Body of pancreas (tissue), 4 donors: ENCODE measurements at regions not wholly inside any gene's neighbourhood (a gene's known extent, or its start where the extent isn't known, plus 50 kb on each side); places are given as distances from the start of the nearest gene placed in this dataset.

Source experiments
- ATAC-seq: fragments of 150-250 bp; one replicate; pipeline ENCODE4 v1.9.1; 2016
- DNase-seq, 4 donors: peaks; one replicate each; pipeline ENCODE4 v3.0.0-alpha.2; 2019
- H3K27ac ChIP-seq, 4 donors: fragments of 200-600 bp; sonication (generic); 1 replicate in 3 of 4; 2 replicates in 1 of 4; pipeline versions ENCODE4 v1.5.1 to v1.6.1; 2016 to 2019; ENCODE audit warnings: mild to moderate bottlenecking in 1 of 4, mixed read lengths in 1 of 4, moderate library complexity in 1 of 4
- H3K27me3 ChIP-seq, 2 donors: fragments of 200-600 bp; sonication (generic); one replicate each; pipeline ENCODE4 v1.6.0; 2016; ENCODE audit warnings: mild to moderate bottlenecking in 1 of 2
- H3K36me3 ChIP-seq, 2 donors: fragments of 200-600 bp; sonication (generic); replicated peaks in 1 of 2; 2 replicates each; pipeline ENCODE4 v1.5.1; 2016; ENCODE audit warnings: low read depth in 2 of 2; ENCODE audit not compliant: insufficient read depth in 1 of 2
- H3K4me1 ChIP-seq: fragments of 200-600 bp; sonication (generic); one replicate; pipeline ENCODE4 v1.6.0; 2016
- H3K4me3 ChIP-seq, 2 donors: fragments of 200-600 bp; sonication (generic); 1 replicate in 1 of 2; 2 replicates in 1 of 2; pipeline ENCODE4 v1.5.1; 2016 to 2019
- H3K9me3 ChIP-seq, 3 donors: fragments of 200-600 bp; sonication (generic); 1 replicate in 2 of 3; 2 replicates in 1 of 3; pipeline ENCODE4 v1.5.1; 2016
- POLR2A ChIP-seq, 3 donors: fragments of 450-650 bp; IDR thresholded peaks; one replicate each; pipeline ENCODE4 v1.6.1; 2016; ENCODE audit warnings: antibody characterized with exemption in 3 of 3, mild to moderate bottlenecking in 2 of 3
- WGBS, 2 donors: methylation state at CpG; one replicate each; pipeline ENCODE4 v1.1.5; 2017; 5-methylcytosine and 5-hydroxymethylcytosine counted together
- intact Hi-C: fragments of 100-400 bp; cut with DNase I; formaldehyde crosslinking; loops from one replicate; pipeline ENCODE4 v1.15.1; 2023
- TF ChIP-seq, protein P1 (sequence below), 7 experiments: fragments of 450-650 bp in 4 of 7; fragments of 200-600 bp in 3 of 7; sonication (generic) in 3 of 7; IDR thresholded peaks; one replicate each; pipeline ENCODE4 v1.5.1; 2016 to 2019; ENCODE audit warnings: antibody characterized with exemption in 7 of 7

DNA sequence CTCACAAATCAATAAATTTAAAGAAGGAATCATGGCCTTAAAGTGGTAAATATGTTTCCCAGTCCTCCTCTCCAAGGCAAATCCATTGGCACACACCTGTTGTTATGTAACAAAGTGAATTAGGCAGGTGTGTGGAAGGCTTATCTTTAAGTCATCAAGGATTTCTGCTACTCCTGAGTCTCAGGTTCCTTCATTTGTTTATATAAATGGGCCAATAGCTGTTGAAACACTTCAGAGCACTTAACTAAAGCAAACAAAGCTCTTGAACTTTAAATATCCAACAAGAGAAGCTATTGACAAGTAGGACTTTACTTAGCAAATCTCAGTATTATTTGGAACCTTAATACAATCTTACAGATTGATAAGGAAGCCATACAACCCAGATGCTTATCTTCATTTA is 99.3 kb upstream of the ESRRG start:
- Histone ChIP-seq H3K4me3 (no peak overlapping the region), H3K9me3 (no peaks in the 10 kb centered on the region), H3K27ac (no peak overlapping the region), H3K4me1 (peaks cover 8% of the 10 kb centered on the region), H3K36me3 (no peaks in the 10 kb centered on the region), H3K27me3 (no peaks in the 10 kb centered on the region)
- TF ChIP-seq, protein P1, sequence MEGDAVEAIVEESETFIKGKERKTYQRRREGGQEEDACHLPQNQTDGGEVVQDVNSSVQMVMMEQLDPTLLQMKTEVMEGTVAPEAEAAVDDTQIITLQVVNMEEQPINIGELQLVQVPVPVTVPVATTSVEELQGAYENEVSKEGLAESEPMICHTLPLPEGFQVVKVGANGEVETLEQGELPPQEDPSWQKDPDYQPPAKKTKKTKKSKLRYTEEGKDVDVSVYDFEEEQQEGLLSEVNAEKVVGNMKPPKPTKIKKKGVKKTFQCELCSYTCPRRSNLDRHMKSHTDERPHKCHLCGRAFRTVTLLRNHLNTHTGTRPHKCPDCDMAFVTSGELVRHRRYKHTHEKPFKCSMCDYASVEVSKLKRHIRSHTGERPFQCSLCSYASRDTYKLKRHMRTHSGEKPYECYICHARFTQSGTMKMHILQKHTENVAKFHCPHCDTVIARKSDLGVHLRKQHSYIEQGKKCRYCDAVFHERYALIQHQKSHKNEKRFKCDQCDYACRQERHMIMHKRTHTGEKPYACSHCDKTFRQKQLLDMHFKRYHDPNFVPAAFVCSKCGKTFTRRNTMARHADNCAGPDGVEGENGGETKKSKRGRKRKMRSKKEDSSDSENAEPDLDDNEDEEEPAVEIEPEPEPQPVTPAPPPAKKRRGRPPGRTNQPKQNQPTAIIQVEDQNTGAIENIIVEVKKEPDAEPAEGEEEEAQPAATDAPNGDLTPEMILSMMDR (IDR thresholded peaks at IDR 0.05) = no peak
- no peak for TF ChIP-seq POLR2A (IDR thresholded peaks at IDR 0.05)
- ATAC-seq (peak; percentile 45), DNase-seq (no peak)
- intact Hi-C loops = no loop called here

DNA sequence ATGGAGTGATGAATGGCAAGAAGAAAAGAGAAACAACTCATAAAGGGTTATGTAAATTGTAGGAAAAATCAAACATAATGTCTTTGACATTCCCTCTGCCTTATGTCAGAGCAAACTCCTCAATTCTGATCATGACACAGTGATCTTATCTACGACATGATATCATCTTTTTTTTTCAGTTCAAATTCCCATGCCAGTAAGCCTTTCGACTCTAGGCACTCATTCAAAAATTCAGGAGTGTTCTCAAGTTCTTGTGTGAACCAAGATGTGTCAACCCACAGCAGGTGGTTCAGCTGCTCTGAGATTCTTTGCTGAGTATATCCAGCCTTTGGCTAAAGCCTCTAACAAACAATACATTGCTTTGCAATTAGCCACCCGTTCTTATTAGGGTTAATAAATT is 97.1 kb upstream of the ESRRG start:
- ATAC-seq (no peak), DNase-seq (no peak)
- Histone ChIP-seq H3K27ac (no peak overlapping the region), H3K9me3 (no peaks in the 10 kb centered on the region), H3K27me3 (no peaks in the 10 kb centered on the region), H3K36me3 (no peaks in the 10 kb centered on the region), H3K4me3 (no peak overlapping the region), H3K4me1 (peaks cover 8% of the 10 kb centered on the region)
- intact Hi-C loops = no loop called here
- no peak for TF ChIP-seq POLR2A (IDR thresholded peaks at IDR 0.05)
- TF ChIP-seq, protein P1 (IDR thresholded peaks at IDR 0.05) = no peak
- 27 to 37% methylated on average over 3 of the region's 3 CpGs for WGBS, 2 donors

DNA sequence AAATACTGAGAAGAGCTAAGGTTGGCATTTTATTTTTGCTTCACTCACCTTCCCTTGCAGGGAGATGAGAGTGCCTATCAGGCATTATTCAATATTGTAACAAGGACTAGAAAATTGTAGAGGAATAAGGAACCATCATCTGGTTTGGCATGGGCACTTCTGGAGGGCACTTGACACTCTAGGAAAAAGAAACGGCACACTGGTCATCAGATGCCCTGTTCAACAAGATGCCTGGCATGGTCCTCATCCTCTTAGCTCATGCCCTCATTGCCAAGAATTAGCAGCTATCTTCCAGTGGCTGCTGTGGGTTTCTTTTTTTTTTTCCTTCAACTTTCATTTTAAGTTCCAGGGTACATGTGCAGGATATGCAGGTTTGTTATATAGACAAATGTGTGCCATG is 95.1 kb upstream of the ESRRG start:
- Histone ChIP-seq H3K36me3 (no peaks in the 10 kb centered on the region), H3K27me3 (no peaks in the 10 kb centered on the region), H3K9me3 (no peaks in the 10 kb centered on the region), H3K4me3 (no peak overlapping the region), H3K4me1 (peaks cover 8% of the 10 kb centered on the region), H3K27ac (no peak overlapping the region)
- ATAC-seq = no peak
- WGBS, 2 donors = 79 to 94% methylated on average over 1 of the region's 1 CpG
- intact Hi-C loops = no loop called here
- DNase-seq = no peak
- TF ChIP-seq, protein P1 (IDR thresholded peaks at IDR 0.05) = no peak
- no peak for TF ChIP-seq POLR2A (IDR thresholded peaks at IDR 0.05)

DNA sequence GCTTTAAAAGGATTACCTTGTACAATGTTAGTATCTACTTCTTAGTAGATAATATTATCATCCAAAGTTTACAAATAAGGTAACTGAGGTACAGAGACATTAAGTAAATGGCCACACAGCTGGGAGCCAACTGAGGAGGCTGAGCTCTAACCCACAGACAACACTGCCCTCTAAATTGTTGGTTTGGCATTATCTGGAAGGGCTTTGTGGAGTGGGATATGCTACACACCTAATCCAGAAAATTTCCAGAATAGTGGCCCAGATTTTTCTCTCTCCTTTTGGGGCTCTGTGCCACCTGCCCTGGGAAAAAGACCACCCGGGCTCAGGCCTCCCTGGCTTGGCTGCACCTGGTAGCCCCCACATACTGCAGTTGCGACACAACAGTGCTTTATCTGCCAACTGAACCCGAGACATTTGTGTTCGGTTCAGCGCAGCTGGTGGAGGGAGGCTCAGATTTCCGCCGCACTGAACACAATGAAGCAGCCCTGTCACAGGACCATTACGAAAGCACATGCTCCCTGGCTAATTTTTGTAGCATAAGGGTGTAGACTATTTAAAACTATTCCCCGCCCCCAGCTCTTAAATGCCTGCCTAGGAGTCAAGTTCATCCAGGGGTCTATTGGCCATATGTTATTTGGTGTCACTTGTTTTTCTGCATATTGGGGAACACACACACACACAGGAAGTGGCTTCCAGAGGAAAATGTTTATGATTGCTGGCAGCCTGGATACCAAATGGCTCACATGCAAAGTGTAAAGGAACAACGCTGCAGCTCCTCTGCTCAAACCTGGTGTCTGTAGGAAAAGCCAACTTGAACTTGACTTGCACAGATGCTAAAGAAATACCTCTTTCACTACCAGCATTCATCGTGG is 92.3 kb upstream of the ESRRG start:
- Histone ChIP-seq H3K27ac (no peak overlapping the region), H3K36me3 (no peaks in the 10 kb centered on the region), H3K9me3 (no peaks in the 10 kb centered on the region), H3K27me3 (no peaks in the 10 kb centered on the region), H3K4me1 (no peaks in the 10 kb centered on the region), H3K4me3 (no peak overlapping the region)
- DNase-seq (peak in 2 of 4 donors; percentile 2 to 9), ATAC-seq (no peak)
- no peak for TF ChIP-seq POLR2A (IDR thresholded peaks at IDR 0.05)
- TF ChIP-seq, protein P1 (IDR thresholded peaks at IDR 0.05) = no peak
- intact Hi-C loops = no loop called here
- 44 to 58% methylated on average over 11 of the region's 11 CpGs for WGBS, 2 donors
